ENCODE measurements at regions not wholly inside any gene's neighbourhood (a gene's known extent, or its start where the extent isn't known, plus 50 kb on each side); places are given as distances from the start of the nearest gene placed in this dataset.

DNA sequence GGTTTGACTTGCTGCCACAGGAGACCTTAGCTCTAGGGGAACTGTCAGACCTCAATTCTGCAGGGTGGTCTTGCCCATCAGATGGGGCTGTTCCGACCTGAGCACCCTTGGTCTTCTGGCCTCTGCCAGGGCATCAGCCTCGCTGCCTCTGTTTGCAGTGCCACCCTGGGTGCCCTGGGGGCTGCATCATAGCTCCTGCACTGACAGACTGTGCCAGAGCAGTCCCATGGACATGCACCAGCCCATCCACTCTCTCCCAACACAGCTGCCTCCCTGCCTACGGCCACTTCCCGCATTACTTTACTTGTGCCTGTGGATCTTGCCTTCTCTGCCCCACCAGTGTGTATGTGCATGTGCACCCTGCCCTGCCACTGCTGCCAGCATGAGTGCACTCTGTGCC, 884.7 kb upstream of the ARRDC3 start:
- TF ChIP-seq, protein P1, sequence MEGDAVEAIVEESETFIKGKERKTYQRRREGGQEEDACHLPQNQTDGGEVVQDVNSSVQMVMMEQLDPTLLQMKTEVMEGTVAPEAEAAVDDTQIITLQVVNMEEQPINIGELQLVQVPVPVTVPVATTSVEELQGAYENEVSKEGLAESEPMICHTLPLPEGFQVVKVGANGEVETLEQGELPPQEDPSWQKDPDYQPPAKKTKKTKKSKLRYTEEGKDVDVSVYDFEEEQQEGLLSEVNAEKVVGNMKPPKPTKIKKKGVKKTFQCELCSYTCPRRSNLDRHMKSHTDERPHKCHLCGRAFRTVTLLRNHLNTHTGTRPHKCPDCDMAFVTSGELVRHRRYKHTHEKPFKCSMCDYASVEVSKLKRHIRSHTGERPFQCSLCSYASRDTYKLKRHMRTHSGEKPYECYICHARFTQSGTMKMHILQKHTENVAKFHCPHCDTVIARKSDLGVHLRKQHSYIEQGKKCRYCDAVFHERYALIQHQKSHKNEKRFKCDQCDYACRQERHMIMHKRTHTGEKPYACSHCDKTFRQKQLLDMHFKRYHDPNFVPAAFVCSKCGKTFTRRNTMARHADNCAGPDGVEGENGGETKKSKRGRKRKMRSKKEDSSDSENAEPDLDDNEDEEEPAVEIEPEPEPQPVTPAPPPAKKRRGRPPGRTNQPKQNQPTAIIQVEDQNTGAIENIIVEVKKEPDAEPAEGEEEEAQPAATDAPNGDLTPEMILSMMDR (IDR thresholded peaks at IDR 0.05): no peak
- no peak for TF ChIP-seq ZFX (IDR thresholded peaks at IDR 0.05; ENCODE audit: borderline replicate concordance)
